ENCODE measurements at regions not wholly inside any gene's neighbourhood (a gene's known extent, or its start where the extent isn't known, plus 50 kb on each side); places are given as distances from the start of the nearest gene placed in this dataset.

- no peak for TF ChIP-seq CTCF (IDR thresholded peaks at IDR 0.05)
- TF ChIP-seq POLR2AphosphoS5 (IDR thresholded peaks at IDR 0.05): no peak
Observed at GRCh38 chr7:153590136-153590535, 462.1 kb upstream of the DPP6 start.
